Hematopoietic multipotent progenitor cell treated with erythropoietin and hydrocortisone succinate and interleukin-3 and kit ligand, for 8 days (in vitro differentiated cells): ENCODE measurements at regions not wholly inside any gene's neighbourhood (a gene's known extent, or its start where the extent isn't known, plus 50 kb on each side); places are given as distances from the start of the nearest gene placed in this dataset.

ENCODE experiments used
- DNase-seq: peaks from one replicate; pipeline ENCODE4 v3.0.0-alpha.2; 2015

GRCh38 chr2:192373754-192374153 is 179.0 kb upstream of the TMEFF2 start:
- no peak for DNase-seq

- no peak for DNase-seq
These were observed 178.5 kb upstream of the TMEFF2 start for GRCh38 chr2:192373221-192373620.

DNA sequence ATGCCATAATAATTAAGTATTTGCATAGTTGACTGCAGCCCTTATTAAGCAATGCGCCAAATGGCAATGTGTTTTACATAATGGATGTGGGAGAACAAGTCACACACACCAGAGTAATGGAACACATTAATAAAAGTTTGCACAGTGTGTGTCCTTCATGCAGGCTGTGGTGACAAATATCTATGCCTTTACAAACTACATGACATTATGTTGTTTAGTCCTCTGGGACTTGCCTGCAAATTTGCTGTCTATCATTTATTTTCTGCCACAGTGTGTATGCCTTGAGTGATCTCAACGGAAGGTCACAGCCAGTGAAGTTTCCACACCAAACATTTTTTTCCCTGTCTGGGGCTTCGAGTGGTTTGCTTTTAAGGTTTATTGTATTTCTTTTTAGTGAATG is 175.2 kb upstream of the TMEFF2 start:
- DNase-seq = no peak

- DNase-seq = no peak
These were observed 162.5 kb upstream of the TMEFF2 start for GRCh38 chr2:192357217-192357616.

- DNase-seq = no peak
These were observed 159.9 kb upstream of the TMEFF2 start for GRCh38 chr2:192354512-192355244.

DNA sequence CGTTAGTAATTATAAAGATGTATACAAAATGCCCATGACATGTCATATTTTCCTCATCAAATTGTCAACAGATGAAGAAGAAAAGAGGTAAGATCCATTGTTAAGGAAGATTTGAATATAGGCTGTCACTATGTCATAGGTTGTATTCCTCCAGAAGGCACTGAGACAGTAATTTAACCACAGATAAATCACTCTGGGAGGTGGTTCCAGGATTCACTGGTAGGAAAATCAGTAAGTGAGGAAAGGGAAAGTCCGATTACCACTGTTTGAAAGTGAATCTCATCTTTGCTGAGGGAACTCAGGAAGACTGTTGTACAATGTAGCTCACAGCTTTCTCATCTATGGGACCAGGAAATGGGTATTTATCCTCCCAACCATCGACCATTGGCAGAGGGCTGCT is 152.8 kb upstream of the TMEFF2 start:
- DNase-seq = no peak

DNA sequence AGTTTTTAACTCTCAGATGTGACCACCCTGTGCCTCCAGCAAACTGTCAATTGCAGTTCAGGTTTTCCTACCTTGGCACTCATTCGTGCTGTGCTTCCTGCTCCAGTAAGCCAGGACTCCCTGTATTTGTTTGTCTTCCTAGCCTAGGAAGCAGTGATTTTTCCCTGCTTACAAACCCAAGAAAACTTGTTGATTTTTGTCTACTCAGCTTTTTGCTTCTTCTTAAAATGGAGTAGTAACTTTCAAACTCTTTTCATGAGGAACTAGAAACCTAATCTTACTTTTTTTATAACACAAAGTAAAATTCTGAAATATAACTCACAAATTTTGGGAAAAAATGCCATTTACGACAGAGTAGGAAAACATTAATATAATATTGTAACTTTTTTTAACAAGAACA is 150.6 kb upstream of the TMEFF2 start:
- DNase-seq = no peak

- DNase-seq = no peak
These were observed 138.9 kb upstream of the TMEFF2 start for GRCh38 chr2:192333642-192334041.

DNA sequence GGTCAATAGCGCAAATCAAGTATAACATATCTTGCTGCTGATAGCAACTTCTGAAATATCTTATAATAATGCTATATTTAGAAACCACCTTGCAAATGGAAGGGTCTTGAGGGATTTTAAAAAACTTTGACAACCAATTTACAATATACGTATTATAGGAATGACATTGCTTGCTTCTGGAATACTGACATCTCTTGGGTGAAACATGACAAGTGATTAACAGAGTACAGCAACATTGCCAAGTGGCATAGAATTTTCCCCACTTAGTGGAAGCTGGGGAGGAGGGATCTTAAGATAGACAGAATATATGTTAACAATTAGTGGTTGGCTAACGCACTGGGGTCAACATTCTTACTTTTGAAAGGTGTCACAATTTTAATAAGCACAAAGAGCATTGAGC is 133.6 kb upstream of the TMEFF2 start:
- no peak for DNase-seq

GRCh38 chr2:192327576-192327975 is 132.8 kb upstream of the TMEFF2 start:
- no peak for DNase-seq

GRCh38 chr2:192315543-192315942 is 120.8 kb upstream of the TMEFF2 start:
- DNase-seq = no peak

DNA sequence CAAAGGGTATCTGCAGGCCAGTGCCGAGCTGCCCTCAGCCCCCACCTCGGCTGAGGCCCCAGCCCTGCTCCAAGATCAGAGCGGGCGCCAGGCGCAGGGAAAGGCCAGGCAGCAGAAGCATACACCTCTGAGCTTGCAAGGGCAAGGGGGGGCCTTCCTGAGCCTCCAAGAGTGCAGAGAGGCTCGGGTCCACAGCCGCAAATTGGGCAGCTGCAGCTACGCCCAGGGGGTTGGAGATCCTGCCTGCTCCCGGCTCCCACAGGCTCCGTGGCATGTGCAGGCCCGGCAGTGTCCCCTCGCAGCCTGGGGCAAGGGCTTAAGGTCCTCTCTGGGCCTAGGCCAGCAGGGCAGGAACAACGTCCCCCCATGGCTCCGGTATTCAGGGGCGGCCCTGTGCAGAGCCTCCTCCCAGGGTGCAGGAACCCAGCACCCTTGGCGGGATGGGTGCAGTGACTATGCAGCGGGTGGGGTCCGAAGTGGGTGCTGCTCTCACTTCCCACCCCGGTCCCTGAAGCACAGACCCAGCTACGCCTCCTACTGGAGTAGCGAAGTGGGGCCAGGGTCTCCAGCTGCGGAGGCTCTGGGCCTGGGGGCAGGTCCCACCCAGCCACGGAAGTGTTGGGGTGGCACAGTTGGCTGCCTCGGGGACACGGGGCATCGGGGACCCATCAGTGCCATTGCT is 120.2 kb upstream of the TMEFF2 start:
- no peak for DNase-seq

DNA sequence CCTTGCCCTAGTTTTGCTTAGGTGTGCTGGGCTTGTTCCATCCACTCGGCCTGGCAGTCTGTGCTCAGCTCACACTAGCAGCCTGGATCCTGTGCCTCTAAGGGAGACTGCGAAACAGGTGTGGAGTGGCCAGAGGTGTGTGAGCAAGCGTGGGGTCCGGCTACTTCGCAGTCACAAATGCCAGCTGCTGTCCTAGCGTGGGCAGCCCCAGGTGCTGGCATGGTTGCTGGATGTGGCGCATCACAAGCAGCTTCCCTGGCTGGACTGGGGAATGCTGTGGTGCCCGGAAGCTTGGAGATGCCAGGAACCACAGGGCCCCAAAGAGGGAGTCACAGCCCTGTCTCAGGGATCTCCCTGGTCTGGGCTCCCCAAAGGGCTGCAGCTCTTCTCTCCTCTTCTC is 119.0 kb upstream of the TMEFF2 start:
- no peak for DNase-seq

GRCh38 chr2:192311701-192312460 is 117.1 kb upstream of the TMEFF2 start:
- no peak for DNase-seq

DNA sequence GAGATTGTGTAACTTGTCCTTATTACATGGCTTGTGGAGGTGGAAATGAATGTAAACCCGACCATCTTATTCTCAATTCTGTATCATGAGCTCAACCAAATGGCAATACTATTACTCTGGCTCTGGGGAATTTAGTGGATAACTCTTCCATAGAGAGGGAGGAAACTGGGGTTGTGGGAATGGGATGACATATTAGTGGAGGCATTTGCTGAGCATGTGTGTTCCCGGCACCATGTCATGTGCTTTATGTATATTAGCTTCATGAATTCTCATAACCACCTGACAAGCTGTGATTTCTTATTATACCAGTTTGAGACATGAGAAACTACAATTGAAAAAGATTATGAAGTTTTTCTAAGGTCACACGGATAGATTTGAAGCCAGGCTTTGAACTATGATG is 112.8 kb upstream of the TMEFF2 start:
- DNase-seq = no peak

DNA sequence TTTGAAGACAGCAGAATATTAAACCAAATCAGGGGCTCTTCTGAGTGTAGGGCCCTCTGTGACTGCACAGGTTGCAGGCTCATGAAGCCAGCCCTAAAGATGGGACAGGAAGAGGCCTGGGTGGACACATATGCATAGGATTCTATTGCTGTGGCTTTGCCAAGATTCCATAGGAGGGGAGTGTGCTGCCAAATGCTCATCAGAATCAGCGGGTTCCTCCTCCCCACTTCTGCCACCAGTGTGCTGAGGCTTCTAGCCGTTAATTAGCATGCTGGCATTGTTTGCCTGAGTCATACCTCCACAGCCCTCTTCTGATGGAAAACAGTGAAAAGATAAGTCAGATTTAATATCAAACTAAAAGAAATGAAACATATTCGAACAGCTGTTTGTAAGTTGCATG is 103.9 kb upstream of the TMEFF2 start:
- no peak for DNase-seq

DNA sequence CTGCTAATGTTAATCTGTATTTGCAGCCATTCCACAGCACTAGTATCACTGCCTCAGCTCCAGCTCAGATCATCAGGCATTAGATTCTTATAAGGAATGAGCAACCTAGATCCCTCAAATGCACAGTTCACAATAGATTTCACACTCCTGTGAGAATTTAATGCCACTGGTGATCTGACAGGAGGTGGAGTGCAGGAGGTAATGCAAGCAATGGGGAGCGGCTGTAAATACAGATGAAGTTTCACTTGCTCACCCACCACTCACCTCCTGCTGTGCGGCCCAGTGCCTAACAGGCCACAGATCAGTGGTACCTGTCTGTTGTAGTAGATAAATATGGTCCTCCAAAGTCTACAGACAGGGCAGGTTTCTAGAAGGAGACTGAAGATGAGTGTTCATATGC is 97.7 kb upstream of the TMEFF2 start:
- DNase-seq = no peak

DNA sequence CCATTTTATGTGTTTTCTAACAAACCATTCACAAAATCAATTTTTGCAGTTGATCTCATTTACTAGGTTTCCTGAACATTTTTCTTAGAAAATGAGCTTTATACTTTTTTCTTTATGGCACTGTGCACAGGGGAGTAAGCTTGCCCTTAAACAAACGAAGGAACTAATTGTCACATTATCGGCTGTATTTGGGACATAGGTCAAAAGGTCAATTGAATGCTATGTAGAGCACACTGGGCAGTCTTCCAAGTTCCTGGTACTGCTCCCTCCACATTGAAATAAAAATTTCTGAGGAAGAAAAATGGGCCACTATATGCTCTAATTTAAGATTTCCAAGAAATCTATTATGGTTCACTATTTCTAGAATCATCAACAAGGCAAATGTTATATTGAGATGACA is 93.6 kb upstream of the TMEFF2 start:
- no peak for DNase-seq

DNA sequence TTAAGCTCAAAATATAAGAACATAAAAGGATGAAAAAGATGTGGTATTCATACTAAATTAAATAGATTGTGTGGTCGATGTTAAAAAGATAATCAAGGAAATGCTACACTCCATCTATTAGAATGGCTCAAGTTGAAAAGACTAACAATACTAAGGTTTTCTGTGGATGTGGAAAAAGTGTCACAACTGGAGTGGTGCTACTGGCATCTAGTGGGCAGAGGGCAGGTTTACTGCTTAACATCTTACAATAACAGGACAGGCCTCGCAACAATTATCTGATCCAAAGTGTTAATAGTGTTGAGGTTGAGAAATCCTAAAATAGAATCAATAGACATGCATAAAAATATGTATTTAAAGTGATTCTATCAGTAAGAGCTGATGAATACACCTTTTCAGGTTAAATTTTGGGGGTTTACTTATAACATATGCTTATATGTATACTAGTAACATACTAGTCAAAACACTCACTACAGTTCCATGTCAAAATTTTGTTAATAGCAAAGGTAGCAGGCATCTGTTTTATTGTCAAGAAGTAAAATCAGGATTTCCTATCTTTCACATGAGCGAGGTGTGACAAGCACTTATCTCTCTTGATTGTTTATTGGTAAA is 91.5 kb upstream of the TMEFF2 start:
- peak; percentile 32 for DNase-seq

GRCh38 chr2:192283450-192283849 is 88.7 kb upstream of the TMEFF2 start:
- no peak for DNase-seq

DNA sequence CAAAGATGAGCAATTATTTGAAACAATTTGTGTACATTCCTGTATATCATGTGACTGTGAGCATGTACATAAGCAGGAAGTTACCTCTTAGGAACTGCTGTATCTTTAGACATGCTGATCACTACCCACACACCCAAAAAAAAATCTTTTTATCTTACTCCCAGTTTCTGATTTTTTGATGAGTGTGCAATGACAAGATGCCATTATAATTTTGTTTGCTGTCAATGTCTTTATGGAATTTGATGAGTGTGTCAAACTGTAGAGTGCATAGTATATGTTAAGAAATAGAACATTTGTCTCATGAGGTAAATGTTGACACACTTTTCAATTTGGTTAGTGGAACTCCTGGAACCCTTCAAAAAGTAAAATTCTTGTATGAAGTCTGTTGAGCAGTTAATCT is 84.0 kb upstream of the TMEFF2 start:
- DNase-seq = no peak

DNA sequence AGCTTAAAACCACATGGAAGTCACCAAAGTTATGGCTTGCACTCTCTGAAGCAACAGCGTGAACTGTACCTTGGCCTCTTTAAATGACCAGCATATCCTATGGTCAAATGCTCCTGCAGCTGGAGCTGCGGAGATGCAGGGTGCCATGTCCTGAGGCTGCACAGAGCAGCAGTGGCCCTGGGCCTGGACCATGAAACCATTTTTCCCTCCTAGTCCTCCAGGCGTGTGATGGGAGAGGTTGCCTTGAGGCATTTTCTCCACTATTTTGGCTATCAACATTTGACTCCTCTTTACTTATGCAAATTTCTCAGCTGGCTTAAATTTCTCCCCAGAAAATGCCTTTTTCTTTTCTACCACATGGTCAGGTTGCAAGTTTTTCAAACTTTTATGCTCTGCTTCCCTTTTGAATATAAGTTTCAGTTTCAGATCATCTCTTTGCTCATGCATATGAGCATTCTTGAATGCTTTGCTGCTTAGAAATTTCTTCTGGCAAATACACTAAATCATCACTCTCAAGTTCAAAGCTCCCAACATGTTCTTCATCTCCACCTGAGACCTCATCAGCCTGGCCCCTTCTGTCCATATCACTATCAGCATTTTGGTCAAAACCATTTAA is 82.9 kb upstream of the TMEFF2 start:
- no peak for DNase-seq

GRCh38 chr2:192275632-192276031 is 80.9 kb upstream of the TMEFF2 start:
- DNase-seq = no peak
